ENCODE measurements at regions not wholly inside any gene's neighbourhood (a gene's known extent, or its start where the extent isn't known, plus 50 kb on each side); places are given as distances from the start of the nearest gene placed in this dataset.

GRCh38 chrX:155682834-155683233, 70.1 kb upstream of the TMLHE start:
- DNase-seq (ENCODE audit: low read depth in 2 of 2): no peak

- DNase-seq (ENCODE audit: low read depth in 2 of 2): no peak
Measured at GRCh38 chrX:155679715-155680114, 67.0 kb upstream of the TMLHE start.

DNA sequence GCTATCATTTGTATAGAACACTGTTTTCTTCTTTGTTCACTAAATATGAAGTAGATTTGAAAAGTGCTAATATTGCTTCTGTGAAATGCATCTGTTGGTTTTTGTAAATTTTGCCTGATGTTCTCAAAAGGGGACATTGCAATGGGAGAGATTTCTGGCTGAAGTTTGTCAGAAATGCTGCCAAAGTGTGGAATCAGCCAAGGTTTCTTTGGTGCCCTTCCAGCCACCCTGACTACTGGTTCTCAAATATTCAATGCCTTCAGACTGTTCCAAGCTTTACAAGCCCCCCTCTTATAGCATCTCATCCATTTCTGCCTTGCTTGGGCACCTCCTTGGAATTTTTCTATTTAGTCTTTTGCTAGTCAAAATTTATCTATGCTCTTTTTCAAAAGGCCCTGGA, 60.6 kb upstream of the TMLHE start:
- DNase-seq (ENCODE audit: low read depth in 2 of 2): no peak

- no peak for DNase-seq (ENCODE audit: low read depth in 2 of 2)
Measured at GRCh38 chrX:155666741-155667140, 54.0 kb upstream of the TMLHE start.

Measured in stimulated activated CD4-positive, alpha-beta T cell treated with anti-CD3 and anti-CD28 coated beads, Interleukin-15, amount 100 ng/mL, for 48 hours (primary cell).